Naive thymus-derived CD4-positive, alpha-beta T cell (primary cell): ENCODE measurements at regions not wholly inside any gene's neighbourhood (a gene's known extent, or its start where the extent isn't known, plus 50 kb on each side); places are given as distances from the start of the nearest gene placed in this dataset.

Source experiments
- ATAC-seq: fragments of 150-1000 bp; cut with Tn5 transposase; 2 replicates; pipeline ENCODE4 v1.10.0; 2021; ENCODE audit warnings: mild to moderate bottlenecking, moderate library complexity
- CTCF ChIA-PET: fragments of 350-600 bp; sonication (Branson Sonifier 250); formaldehyde crosslinking; loops from one replicate; lab custom pipeline; 2021; ENCODE audit warnings: antibody characterized with exemption; lab: Charles Lee
- POLR2A ChIA-PET: fragments of 350-600 bp; sonication (Branson Sonifier 250); formaldehyde crosslinking; loops from one replicate; lab custom pipeline; 2021; ENCODE audit warnings: antibody characterized with exemption, inconsistent platforms; lab: Charles Lee
- DNase-seq, 9 donors: peaks; one replicate each; pipeline versions ENCODE4 v3.0.0 to v3.0.0-alpha.2; 2020 to 2022; ENCODE audit warnings: mixed read lengths in 1 of 9
- H3K27ac ChIP-seq: one replicate; pipeline ENCODE4 v1.7.0; 2013; ENCODE audit warnings: mild to moderate bottlenecking, low read depth, low read length, moderate library complexity
- H3K27me3 ChIP-seq, 2 donors: one replicate each; pipeline ENCODE4 v1.7.0; 2013; ENCODE audit warnings: low read length in 2 of 2, mild to moderate bottlenecking in 2 of 2, moderate library complexity in 2 of 2; ENCODE audit not compliant: control insufficient read depth in 2 of 2, insufficient read depth in 2 of 2
- H3K36me3 ChIP-seq, 3 experiments: 1 replicate in 2 of 3; 2 replicates in 1 of 3; pipeline ENCODE4 v1.7.0; 2013; ENCODE audit warnings: low read length in 3 of 3, mild to moderate bottlenecking in 3 of 3, moderate library complexity in 1 of 3; ENCODE audit not compliant: insufficient read depth in 3 of 3, control insufficient read depth in 2 of 3
- H3K4me1 ChIP-seq, 2 donors: one replicate each; pipeline ENCODE4 v1.7.0; 2013; ENCODE audit warnings: low read length in 2 of 2, mild to moderate bottlenecking in 2 of 2, moderate library complexity in 1 of 2; ENCODE audit not compliant: control insufficient read depth in 2 of 2, insufficient read depth in 2 of 2
- H3K4me3 ChIP-seq: 2 replicates; pipeline ENCODE4 v1.7.0; 2013; ENCODE audit warnings: mild to moderate bottlenecking, low read length
- H3K9me3 ChIP-seq, 3 experiments: 1 replicate in 2 of 3; 2 replicates in 1 of 3; pipeline ENCODE4 v1.7.0; 2013; ENCODE audit warnings: low read length in 3 of 3; ENCODE audit not compliant: control insufficient read depth in 2 of 3
- H3K27ac Mint-ChIP-seq, 9 donors: one replicate each; pipeline ENCODE4 v1.8.0; 2020 to 2022; ENCODE audit warnings: mixed read lengths in 9 of 9, mild to moderate bottlenecking in 8 of 9, moderate library complexity in 5 of 9, inconsistent platforms in 2 of 9
- H3K27me3 Mint-ChIP-seq, 5 donors: one replicate each; pipeline ENCODE4 v1.8.0; 2021 to 2022; ENCODE audit warnings: mixed read lengths in 5 of 5, mild to moderate bottlenecking in 1 of 5
- H3K36me3 Mint-ChIP-seq, 5 donors: one replicate each; pipeline ENCODE4 v1.8.0; 2020 to 2022; ENCODE audit warnings: mixed read lengths in 5 of 5, mild to moderate bottlenecking in 3 of 5, inconsistent platforms in 1 of 5
- H3K4me1 Mint-ChIP-seq, 7 donors: one replicate each; pipeline ENCODE4 v1.8.0; 2020 to 2022; ENCODE audit warnings: mixed read lengths in 7 of 7, mild to moderate bottlenecking in 3 of 7, inconsistent platforms in 1 of 7
- H3K4me3 Mint-ChIP-seq, 10 donors: one replicate each; pipeline ENCODE4 v1.8.0; 2020 to 2022; ENCODE audit warnings: mild to moderate bottlenecking in 10 of 10, mixed read lengths in 10 of 10, moderate library complexity in 6 of 10, inconsistent platforms in 2 of 10
- H3K9me3 Mint-ChIP-seq, 11 donors: one replicate each; pipeline ENCODE4 v1.8.0; 2020 to 2022; ENCODE audit warnings: mixed read lengths in 11 of 11, mild to moderate bottlenecking in 4 of 11, inconsistent platforms in 1 of 11, moderate library complexity in 1 of 11
- intact Hi-C, 2 donors: fragments of 100-400 bp; cut with micrococcal nuclease; formaldehyde crosslinking; loops; one replicate each; pipeline ENCODE4 v1.15.1; 2023

DNA sequence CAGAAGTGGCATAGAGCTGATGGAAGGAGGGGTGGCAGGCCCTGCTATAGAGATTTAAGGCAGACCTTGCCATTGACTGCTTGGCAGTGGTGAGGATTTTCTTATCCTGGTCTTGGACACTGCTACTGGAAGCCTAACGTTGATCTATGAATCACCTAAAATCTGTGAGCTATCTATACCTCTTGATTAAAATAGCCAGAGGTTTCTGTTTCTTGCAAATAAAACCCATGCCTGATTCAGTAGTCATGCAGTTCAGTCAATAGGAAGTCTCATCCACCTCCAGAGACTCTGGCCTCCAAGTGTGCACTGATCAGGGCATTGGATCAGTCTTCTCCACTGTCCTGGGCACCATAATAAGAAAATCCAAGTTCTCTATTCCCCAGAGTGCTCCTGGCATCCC, 286.5 kb downstream of the PTEN start:
- CTCF ChIA-PET, result no interaction called here
- Histone ChIP-seq H3K27ac (no peak overlapping the region), H3K4me3 (no peak overlapping the region), H3K9me3 (no peaks in the 10 kb centered on the region), H3K27me3 (no peaks in the 10 kb centered on the region), H3K4me1 (no peaks in the 10 kb centered on the region), H3K36me3 (no peaks in the 10 kb centered on the region)
- intact Hi-C loops, result no loop called here
- Mint-ChIP-seq H3K27me3 (peaks cover 0 to 11% (median 0%) of the 10 kb centered on the region in 5 donors), H3K9me3 (peaks cover 0 to 22% (median 0%) of the 10 kb centered on the region in 11 donors), H3K4me1 (peaks cover 4 to 24% (median 13%) of the 10 kb centered on the region in 7 donors), H3K4me3 (no peak overlapping the region), H3K36me3 (peaks cover 0 to 30% (median 0%) of the 10 kb centered on the region in 5 donors), H3K27ac (no peak overlapping the region)
- ATAC-seq (no peak), DNase-seq (no peak)
- POLR2A ChIA-PET, result no interaction called here

- no peaks in the 10 kb centered on the region for H3K4me1 ChIP-seq
- no peaks in the 10 kb centered on the region for H3K36me3 ChIP-seq
- no peak overlapping the region for H3K4me3 Mint-ChIP-seq
- H3K4me3 ChIP-seq, result no peak overlapping the region
- DNase-seq (no peak), ATAC-seq (no peak)
- no peak overlapping the region for H3K27ac Mint-ChIP-seq
- H3K27me3 Mint-ChIP-seq, result peaks cover 0 to 9% (median 0%) of the 10 kb centered on the region in 5 donors
- ChIA-PET CTCF (no interaction called here), POLR2A (no interaction called here)
- no peaks in the 10 kb centered on the region for H3K9me3 ChIP-seq
- no peaks in the 10 kb centered on the region for H3K27me3 ChIP-seq
- peaks cover 0 to 30% (median 0%) of the 10 kb centered on the region in 5 donors for H3K36me3 Mint-ChIP-seq
- peaks cover 4 to 24% (median 13%) of the 10 kb centered on the region in 7 donors for H3K4me1 Mint-ChIP-seq
- no peak overlapping the region for H3K27ac ChIP-seq
- peaks cover 0 to 23% (median 0%) of the 10 kb centered on the region in 11 donors for H3K9me3 Mint-ChIP-seq
- intact Hi-C loops, result no loop called here
Measured at GRCh38 chr10:88150339-88150738, 286.9 kb downstream of the PTEN start.

GRCh38 chr10:88152728-88153133, 289.3 kb downstream of the PTEN start:
- H3K27me3 ChIP-seq, result no peaks in the 10 kb centered on the region
- peaks cover 4 to 25% (median 13%) of the 10 kb centered on the region in 7 donors for H3K4me1 Mint-ChIP-seq
- peaks cover 0 to 29% (median 0%) of the 10 kb centered on the region in 5 donors for H3K36me3 Mint-ChIP-seq
- no peak overlapping the region for H3K4me3 ChIP-seq
- peak overlapping the region in 4 of 9 donors; percentile 4 to 91 (median 79) for H3K27ac Mint-ChIP-seq
- POLR2A ChIA-PET, result interaction anchor here (1.1 kb wide), 1 partner anchor 37 kb away, joined by 3 read pairs; no protein-coding TSS in a partner anchor
- no peaks in the 10 kb centered on the region for H3K36me3 ChIP-seq
- H3K27ac ChIP-seq, result no peak overlapping the region
- H3K4me1 ChIP-seq, result no peaks in the 10 kb centered on the region
- no peaks in the 10 kb centered on the region for H3K9me3 ChIP-seq
- H3K4me3 Mint-ChIP-seq, result peak overlapping the region in 1 of 10 donors; percentile 67
- intact Hi-C loops, result loop anchor here (1.0 to 2.0 kb wide), 6 partner anchors 14 to 234 kb away; no protein-coding TSS in a partner anchor
- ATAC-seq (peak; percentile 66), DNase-seq (peak in 5 of 9 donors; percentile 3 to 38 (median 10))
- CTCF ChIA-PET, result no interaction called here
- H3K27me3 Mint-ChIP-seq, result no peaks in the 10 kb centered on the region
- H3K9me3 Mint-ChIP-seq, result peaks cover 0 to 24% (median 0%) of the 10 kb centered on the region in 11 donors

GRCh38 chr10:88154596-88155250, 291.3 kb downstream of the PTEN start:
- no peak overlapping the region for H3K4me3 ChIP-seq
- H3K4me1 ChIP-seq, result no peaks in the 10 kb centered on the region
- peaks cover 0 to 24% (median 0%) of the 10 kb centered on the region in 11 donors for H3K9me3 Mint-ChIP-seq
- no peaks in the 10 kb centered on the region for H3K27me3 ChIP-seq
- intact Hi-C loops, result no loop called here
- no peak overlapping the region for H3K27ac ChIP-seq
- ChIA-PET POLR2A (interaction anchor here (1.3 kb wide), 1 partner anchor 292 kb away, joined by 4 read pairs; no protein-coding TSS in a partner anchor), CTCF (no interaction called here)
- ATAC-seq, result no peak
- H3K27ac Mint-ChIP-seq, result no peak overlapping the region
- DNase-seq, result no peak
- H3K4me1 Mint-ChIP-seq, result peaks cover 4 to 37% (median 13%) of the 10 kb centered on the region in 7 donors
- peaks cover 0 to 27% (median 0%) of the 10 kb centered on the region in 5 donors for H3K36me3 Mint-ChIP-seq
- no peaks in the 10 kb centered on the region for H3K27me3 Mint-ChIP-seq
- H3K36me3 ChIP-seq, result no peaks in the 10 kb centered on the region
- no peaks in the 10 kb centered on the region for H3K9me3 ChIP-seq
- H3K4me3 Mint-ChIP-seq, result no peak overlapping the region

DNA sequence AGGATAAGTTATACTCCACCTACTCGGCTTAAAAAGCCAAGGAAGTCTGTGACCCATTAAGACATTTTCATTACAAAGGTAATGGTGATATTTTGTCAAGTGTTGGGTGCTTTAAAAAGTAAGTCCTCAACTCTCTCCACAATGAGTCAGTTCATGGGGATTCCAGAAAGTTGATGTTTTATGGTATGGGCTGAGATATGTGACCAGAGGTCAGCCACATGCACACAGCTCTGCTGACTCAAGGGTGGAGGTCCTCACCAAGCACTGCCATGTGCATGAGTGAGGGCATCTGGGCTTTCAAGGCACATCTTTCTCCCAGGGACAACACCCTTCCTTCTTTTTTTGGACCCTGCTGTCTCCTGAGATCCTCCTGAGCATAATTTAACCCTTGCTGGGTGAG, 292.9 kb downstream of the PTEN start:
- no peaks in the 10 kb centered on the region for H3K36me3 ChIP-seq
- Mint-ChIP-seq H3K4me1 (peaks cover 4 to 37% (median 13%) of the 10 kb centered on the region in 7 donors), H3K36me3 (peaks cover 0 to 24% (median 0%) of the 10 kb centered on the region in 5 donors), H3K27ac (no peak overlapping the region), H3K4me3 (no peak overlapping the region), H3K27me3 (no peaks in the 10 kb centered on the region), H3K9me3 (peaks cover 0 to 23% (median 0%) of the 10 kb centered on the region in 11 donors)
- CTCF ChIA-PET, result interaction anchor here (1.1 kb wide), 1 partner anchor 233 kb away, joined by 4 read pairs; no protein-coding TSS in a partner anchor
- H3K27me3 ChIP-seq, result no peaks in the 10 kb centered on the region
- no peaks in the 10 kb centered on the region for H3K4me1 ChIP-seq
- ATAC-seq (no peak), DNase-seq (no peak)
- intact Hi-C loops, result no loop called here
- no peaks in the 10 kb centered on the region for H3K9me3 ChIP-seq
- POLR2A ChIA-PET, result no interaction called here
- H3K27ac ChIP-seq, result no peak overlapping the region
- H3K4me3 ChIP-seq, result no peak overlapping the region

GRCh38 chr10:88157981-88158465, 294.6 kb downstream of the PTEN start:
- CTCF ChIA-PET, result no interaction called here
- H3K4me1 Mint-ChIP-seq, result peaks cover 4 to 25% (median 8%) of the 10 kb centered on the region in 7 donors
- intact Hi-C loops, result no loop called here
- ATAC-seq, result no peak
- Histone ChIP-seq H3K9me3 (no peaks in the 10 kb centered on the region), H3K27me3 (no peaks in the 10 kb centered on the region), H3K36me3 (no peaks in the 10 kb centered on the region), H3K27ac (no peak overlapping the region), H3K4me3 (no peak overlapping the region), H3K4me1 (no peaks in the 10 kb centered on the region)
- peaks cover 0 to 11% (median 3%) of the 10 kb centered on the region in 5 donors for H3K36me3 Mint-ChIP-seq
- H3K9me3 Mint-ChIP-seq, result peaks cover 0 to 11% (median 0%) of the 10 kb centered on the region in 11 donors
- no peaks in the 10 kb centered on the region for H3K27me3 Mint-ChIP-seq
- DNase-seq, result no peak
- POLR2A ChIA-PET, result interaction anchor here (0.7 kb wide), 1 partner anchor 300 kb away, joined by 3 read pairs; no protein-coding TSS in a partner anchor
- H3K4me3 Mint-ChIP-seq, result no peak overlapping the region
- H3K27ac Mint-ChIP-seq, result no peak overlapping the region
